IPS-18a (cell line): ENCODE measurements at regions not wholly inside any gene's neighbourhood (a gene's known extent, or its start where the extent isn't known, plus 50 kb on each side); places are given as distances from the start of the nearest gene placed in this dataset.

Experiments
- H3K27ac ChIP-seq: one replicate; pipeline ENCODE4 v1.5.1; 2013; ENCODE audit warnings: low read length
- H3K27me3 ChIP-seq: one replicate; pipeline ENCODE4 v1.6.1; 2013; ENCODE audit warnings: mild to moderate bottlenecking, low read length; ENCODE audit not compliant: control insufficient read depth, insufficient read depth
- H3K36me3 ChIP-seq: one replicate; pipeline ENCODE4 v1.6.1; 2013; ENCODE audit warnings: low read depth, low read length; ENCODE audit not compliant: control insufficient read depth
- H3K4me1 ChIP-seq: one replicate; pipeline ENCODE4 v1.6.1; 2013; ENCODE audit warnings: low read depth, low read length; ENCODE audit not compliant: control insufficient read depth
- H3K4me3 ChIP-seq: one replicate; pipeline ENCODE4 v1.5.1; 2013; ENCODE audit warnings: low read length
- H3K9ac ChIP-seq: one replicate; pipeline ENCODE4 v1.6.1; 2013; ENCODE audit warnings: mild to moderate bottlenecking, low read length, moderate library complexity
- H3K9me3 ChIP-seq: one replicate; pipeline ENCODE4 v1.6.1; 2013; ENCODE audit warnings: low read depth, low read length; ENCODE audit not compliant: control insufficient read depth

DNA sequence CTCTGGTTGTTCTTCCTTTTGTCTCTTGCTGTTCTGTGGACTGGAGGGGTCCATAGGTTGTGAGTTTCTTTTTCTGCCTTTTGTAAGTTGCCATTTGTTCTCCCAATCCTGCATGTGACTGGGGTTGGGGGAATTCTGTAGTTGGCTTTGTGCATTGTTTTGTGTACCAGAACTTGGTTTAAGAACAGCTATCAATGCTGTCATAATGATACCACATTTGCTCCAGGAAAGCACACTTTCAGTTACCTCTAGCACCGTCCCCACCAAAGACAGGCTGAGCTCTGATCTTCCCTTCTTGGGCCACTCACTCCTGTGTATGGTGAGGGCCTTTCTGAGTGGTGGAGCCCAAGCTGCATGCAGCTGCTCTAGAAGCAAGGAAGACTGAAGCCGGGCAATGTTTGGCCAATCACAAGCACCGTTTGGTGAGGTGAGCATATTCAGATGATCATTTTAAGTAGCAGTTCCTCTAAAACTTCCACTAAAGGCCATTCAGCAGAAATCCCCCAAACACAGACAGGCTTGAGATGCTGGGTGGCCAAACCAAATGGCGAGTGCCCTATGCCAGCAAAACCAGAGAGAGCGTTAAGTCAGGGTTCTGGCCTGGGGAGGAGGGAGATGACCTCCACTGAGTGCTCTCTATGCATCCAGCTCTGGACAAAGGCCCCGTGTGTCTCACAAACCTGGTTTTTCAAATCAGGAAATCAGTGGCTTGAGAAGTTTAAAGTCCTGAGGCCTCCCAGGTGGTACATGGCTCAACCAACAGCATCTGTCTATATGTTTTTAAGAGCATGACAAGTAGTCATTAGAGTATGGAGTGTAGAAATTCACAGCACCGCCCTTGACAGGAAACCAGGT is 120.7 kb upstream of the SPATA13 start:
- Histone ChIP-seq H3K4me1 (peaks cover 29% of the 10 kb centered on the region), H3K9ac (no peak overlapping the region), H3K27ac (no peak overlapping the region), H3K9me3 (no peaks in the 10 kb centered on the region), H3K36me3 (no peaks in the 10 kb centered on the region), H3K4me3 (no peak overlapping the region), H3K27me3 (peaks cover 60% of the 10 kb centered on the region)

DNA sequence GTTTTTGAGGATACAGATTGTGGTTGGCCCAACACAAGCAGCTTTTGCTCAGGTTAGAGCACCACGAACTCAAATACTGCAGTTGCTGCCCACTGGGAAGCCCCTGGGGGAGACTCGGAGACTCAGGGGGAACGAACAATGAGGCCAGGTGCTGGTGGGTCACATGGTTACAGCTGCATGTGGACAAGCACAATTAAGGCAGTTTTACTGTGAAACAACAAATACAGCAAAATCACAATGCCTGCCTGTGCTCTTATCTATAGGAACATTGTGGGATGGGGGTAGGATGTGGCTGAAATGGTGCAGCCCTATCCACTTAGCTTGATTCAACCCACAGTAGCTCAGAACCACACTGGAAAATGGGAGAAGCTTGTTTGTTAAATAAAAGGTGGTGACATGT is 119.7 kb upstream of the SPATA13 start:
- no peaks in the 10 kb centered on the region for H3K9me3 ChIP-seq
- H3K9ac ChIP-seq, result no peak overlapping the region
- H3K36me3 ChIP-seq, result no peaks in the 10 kb centered on the region
- H3K4me3 ChIP-seq, result no peak overlapping the region
- no peak overlapping the region for H3K27ac ChIP-seq
- peaks cover 29% of the 10 kb centered on the region for H3K4me1 ChIP-seq
- peaks cover 60% of the 10 kb centered on the region for H3K27me3 ChIP-seq

DNA sequence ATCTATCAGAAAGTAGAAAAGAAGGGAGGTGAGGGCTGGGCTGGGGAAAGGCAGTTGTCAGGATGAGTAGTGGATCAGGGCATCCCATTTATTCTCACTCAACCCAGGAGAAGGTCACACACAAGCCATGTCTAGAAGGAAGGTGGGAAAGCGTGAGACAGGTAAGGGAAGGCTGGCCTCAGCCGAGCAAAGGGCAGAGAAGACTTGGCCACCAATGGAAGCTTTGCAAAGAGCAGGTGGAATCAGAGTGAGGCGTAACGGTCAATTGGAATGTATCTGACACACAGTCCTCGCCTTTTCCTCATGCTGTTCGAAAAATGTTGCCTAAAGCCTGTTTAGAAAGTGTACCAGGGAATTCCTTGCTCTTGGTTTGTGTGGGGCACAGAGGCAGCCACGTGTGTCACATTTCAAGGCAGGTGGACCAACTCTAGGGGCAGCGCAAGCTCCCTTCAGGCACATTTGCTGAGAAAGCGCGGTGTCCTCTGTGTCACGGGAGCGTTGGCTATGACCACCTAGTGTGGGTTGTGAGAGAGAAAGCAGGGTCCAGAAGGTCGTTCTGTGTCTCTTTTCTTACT is 118.8 kb upstream of the SPATA13 start:
- H3K9ac ChIP-seq, result no peak overlapping the region
- peaks cover 60% of the 10 kb centered on the region for H3K27me3 ChIP-seq
- H3K27ac ChIP-seq, result no peak overlapping the region
- H3K4me3 ChIP-seq, result no peak overlapping the region
- H3K4me1 ChIP-seq, result peaks cover 29% of the 10 kb centered on the region
- H3K9me3 ChIP-seq, result no peaks in the 10 kb centered on the region
- H3K36me3 ChIP-seq, result no peaks in the 10 kb centered on the region

DNA sequence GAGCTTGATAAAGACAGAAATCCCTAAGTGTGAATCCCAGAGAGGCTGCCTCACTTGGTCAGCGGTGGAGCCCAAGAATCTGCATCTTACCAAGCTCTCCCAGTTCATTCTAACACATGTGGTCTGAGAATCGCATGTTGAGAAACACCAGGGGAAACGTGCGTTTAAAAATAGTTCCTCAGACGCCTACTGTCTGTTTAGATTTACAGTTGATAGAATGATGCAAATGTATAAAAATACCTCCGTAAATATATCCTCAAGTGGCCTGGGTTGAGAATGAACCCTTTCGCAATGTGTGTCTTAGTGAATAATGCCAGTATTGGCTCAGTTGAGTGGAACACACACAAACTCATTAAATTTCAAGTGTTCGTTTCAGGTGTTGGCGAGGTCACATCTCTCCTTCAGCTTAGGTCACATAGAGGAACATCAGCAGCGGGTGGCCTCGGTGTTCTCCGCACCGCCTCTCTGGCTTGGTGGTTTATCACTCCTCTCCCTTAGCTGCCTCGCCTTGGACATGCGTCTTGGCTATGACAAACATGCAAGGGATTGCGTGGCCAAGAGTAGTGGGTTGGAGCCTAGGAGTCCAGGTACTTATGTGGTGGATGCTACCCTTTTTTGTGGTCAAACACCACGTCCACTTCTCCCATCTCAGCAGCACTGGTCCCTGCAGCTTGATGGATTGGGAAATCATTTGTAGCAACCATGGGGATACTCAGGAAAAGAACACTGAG is 117.6 kb upstream of the SPATA13 start:
- Histone ChIP-seq H3K27me3 (peaks cover 60% of the 10 kb centered on the region), H3K9ac (no peak overlapping the region), H3K4me3 (no peak overlapping the region)

DNA sequence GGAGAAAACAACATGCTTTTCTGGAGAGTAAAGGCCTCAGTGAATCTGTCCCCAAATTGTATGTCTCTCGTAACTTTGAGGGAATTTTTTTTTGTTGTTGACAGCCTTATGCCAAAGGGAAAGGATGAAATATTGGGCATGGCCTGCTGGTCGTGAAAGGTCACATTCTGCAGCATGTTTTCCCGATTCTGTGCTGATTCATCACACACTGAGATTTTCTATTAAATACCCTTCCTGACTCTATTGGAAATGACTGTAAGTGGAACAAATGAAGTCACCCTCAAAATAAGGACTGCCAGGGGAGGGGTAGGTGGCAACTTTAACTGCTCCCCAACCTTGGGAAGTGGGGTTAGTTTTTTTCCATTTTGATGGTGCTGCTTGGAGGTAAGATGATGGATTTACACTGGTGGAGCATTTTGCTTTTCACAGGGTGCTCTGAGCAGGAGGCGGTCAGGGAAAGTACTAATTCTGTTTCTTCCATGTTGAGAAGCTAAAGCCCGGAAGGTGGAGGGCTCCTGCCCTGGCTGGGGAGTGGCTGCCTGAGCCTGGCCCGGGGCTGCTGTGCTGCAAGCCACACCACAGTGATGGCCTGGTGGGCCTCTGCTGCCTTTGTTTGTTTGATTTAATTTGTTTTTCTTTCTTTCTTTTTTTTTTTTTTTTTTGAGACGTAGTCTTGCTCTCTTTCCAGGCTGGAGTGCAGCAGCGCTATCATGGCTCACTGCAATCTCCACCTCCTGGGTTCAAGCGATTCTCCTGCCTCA is 116.8 kb upstream of the SPATA13 start:
- Histone ChIP-seq H3K4me3 (no peak overlapping the region), H3K36me3 (no peaks in the 10 kb centered on the region), H3K4me1 (peaks cover 23% of the 10 kb centered on the region), H3K27me3 (peaks cover 52% of the 10 kb centered on the region), H3K9ac (no peak overlapping the region), H3K9me3 (no peaks in the 10 kb centered on the region), H3K27ac (no peak overlapping the region)

More for the DNA sequence above, 117.6 kb upstream of the SPATA13 start:
- Histone ChIP-seq H3K27ac (no peak overlapping the region), H3K9me3 (no peaks in the 10 kb centered on the region), H3K36me3 (no peaks in the 10 kb centered on the region), H3K4me1 (peaks cover 29% of the 10 kb centered on the region)

DNA sequence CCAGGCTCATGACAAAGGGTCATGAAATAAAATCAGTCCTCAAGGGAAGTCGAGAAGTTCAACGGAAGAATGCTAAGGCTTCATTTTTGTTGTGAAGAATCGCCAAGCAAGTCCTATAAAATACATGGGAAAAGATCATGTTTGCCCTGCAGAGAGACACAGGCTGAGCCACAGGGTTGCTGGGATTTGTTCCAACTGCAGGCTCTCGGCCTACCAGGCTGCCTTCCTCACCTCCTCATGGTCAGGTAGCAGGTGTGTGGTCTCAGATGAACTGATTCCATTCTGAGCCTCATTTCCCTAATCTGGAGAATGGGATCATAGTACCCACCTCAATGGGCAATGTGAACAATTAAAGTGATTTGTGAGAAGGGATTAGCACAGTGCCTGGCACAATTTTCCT is 114.9 kb upstream of the SPATA13 start:
- Histone ChIP-seq H3K9me3 (no peaks in the 10 kb centered on the region), H3K27ac (no peak overlapping the region), H3K27me3 (peaks cover 33% of the 10 kb centered on the region), H3K4me3 (no peak overlapping the region), H3K36me3 (no peaks in the 10 kb centered on the region), H3K4me1 (peaks cover 14% of the 10 kb centered on the region), H3K9ac (no peak overlapping the region)

DNA sequence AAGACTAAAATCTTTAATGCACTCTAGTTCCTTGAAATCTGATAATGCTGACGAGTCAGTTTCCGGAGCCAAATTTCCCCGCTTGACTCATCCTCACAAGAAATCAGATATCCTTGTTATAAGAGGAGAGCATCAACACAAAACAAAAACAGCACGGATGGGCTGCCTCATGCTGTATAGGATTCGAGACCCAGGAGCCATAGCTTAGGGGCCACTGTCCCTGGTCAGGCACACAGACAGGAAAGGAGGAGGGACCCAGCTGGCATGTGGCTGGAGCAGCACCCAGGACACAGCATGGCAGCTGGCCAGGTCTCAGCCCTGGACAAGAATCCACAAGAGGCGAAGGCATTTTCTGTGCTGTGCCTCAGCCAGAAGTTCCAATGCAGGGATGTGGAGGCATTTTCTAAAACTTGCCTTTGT is 110.2 kb upstream of the SPATA13 start:
- no peak overlapping the region for H3K9ac ChIP-seq
- no peaks in the 10 kb centered on the region for H3K36me3 ChIP-seq
- no peaks in the 10 kb centered on the region for H3K27me3 ChIP-seq
- H3K27ac ChIP-seq, result no peak overlapping the region
- no peak overlapping the region for H3K4me3 ChIP-seq
- peaks cover 16% of the 10 kb centered on the region for H3K4me1 ChIP-seq
- no peaks in the 10 kb centered on the region for H3K9me3 ChIP-seq

DNA sequence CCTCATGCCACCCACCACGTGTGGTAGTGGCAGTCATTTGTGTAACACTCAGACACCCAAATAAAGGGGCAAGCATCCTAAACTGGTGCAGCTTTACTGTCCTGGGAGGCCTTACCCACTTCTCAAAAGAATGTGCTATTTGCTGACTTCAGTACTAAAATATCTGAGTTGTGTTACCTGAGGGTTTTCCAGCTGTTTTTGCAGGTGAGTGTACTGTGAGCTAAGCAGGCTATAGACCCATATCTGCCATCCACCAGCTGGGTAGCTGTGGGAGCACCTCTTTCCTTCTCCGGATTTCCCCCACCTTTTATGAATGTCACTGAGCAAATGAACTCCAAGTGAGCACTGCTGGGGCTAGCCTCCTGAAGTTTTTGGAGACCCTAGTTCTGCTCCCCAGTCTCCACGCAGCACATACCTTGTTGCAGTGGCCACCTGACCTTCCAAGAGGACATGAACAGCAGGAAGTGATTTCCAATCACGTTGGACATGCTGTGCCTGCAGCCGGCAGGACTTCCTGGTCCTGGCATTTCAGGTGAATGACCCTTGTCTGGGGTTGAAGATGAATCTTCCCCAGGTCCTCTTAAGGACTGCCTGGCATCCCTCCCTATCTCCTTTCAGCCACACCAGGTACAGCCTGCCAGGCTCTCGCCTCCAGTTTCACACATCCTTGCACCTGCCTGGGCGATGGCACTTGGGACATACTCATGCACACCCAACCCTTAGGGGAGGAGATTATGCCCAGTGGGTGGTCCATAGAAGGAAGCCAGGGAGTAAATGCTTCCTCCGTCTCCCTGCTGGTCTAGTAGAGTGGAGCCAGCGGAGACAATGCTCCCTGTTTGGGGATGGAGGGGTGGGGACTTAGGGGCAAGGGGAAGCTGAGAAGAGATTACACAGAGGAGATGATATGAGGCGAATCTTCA is 109.5 kb upstream of the SPATA13 start:
- no peak overlapping the region for H3K9ac ChIP-seq
- H3K4me3 ChIP-seq, result no peak overlapping the region
- no peak overlapping the region for H3K27ac ChIP-seq
- H3K9me3 ChIP-seq, result no peaks in the 10 kb centered on the region
- H3K4me1 ChIP-seq, result peaks cover 16% of the 10 kb centered on the region
- H3K36me3 ChIP-seq, result no peaks in the 10 kb centered on the region
- no peaks in the 10 kb centered on the region for H3K27me3 ChIP-seq

DNA sequence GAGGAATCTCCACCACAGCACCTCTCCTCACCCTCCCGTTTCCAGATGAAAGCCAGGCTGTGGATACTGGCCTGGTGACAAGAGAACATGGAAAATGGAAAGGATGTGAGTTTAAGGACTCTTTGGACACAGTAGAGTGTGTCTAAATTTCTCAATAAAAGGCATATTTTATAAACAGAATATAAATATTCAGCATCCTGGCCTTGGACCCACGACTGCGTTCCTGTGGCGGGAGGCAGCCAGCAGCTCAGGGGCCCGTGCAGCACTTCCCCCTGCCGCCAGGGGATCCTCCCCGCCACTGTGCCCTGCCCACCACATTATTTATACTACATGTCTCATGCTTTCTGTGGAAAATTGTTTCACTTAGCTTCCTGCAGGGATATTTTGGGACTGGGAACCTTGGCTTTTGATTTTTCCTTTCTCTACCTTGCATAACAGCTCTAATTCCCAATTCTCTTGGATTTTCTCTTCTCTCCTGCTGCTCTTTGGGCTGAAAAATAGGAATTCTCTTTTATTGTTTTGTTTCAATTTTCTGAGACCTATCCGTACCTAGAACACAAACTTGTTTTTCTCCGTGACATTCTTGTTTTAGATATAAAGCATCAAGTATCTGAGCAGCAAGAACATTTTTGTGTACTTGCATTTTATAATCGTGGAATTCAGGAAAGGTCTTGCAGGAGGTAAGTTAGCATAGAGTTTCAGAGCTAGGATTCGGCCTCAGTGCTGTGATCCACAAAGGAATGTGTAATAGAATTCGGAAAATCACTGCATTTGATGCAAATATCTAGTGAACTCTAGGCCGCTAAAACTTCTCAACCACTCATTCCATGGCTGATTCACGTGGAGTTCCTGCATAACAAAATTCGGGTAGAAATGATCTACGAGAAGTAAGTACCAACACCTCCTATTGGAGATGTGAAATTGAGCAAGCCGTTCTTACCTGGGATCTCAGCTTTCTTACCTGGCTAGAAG is 107.7 kb upstream of the SPATA13 start:
- Histone ChIP-seq H3K36me3 (no peaks in the 10 kb centered on the region), H3K27me3 (no peaks in the 10 kb centered on the region), H3K27ac (no peak overlapping the region), H3K9ac (no peak overlapping the region), H3K4me3 (no peak overlapping the region), H3K9me3 (no peaks in the 10 kb centered on the region), H3K4me1 (peaks cover 16% of the 10 kb centered on the region)
